CD14-positive monocyte (primary cell): ENCODE measurements at regions not wholly inside any gene's neighbourhood (a gene's known extent, or its start where the extent isn't known, plus 50 kb on each side); places are given as distances from the start of the nearest gene placed in this dataset.

Source experiments
- DNase-seq, 3 donors: peaks; one replicate each; pipeline ENCODE4 v3.0.0-alpha.2; 2011 to 2022
- H2AFZ ChIP-seq: 2 replicates; pipeline ENCODE4 v1.6.0; 2012; ENCODE audit warnings: mild to moderate bottlenecking, low read depth, low read length, inconsistent platforms; ENCODE audit not compliant: insufficient read depth, poor library complexity, severe bottlenecking
- H3K27ac ChIP-seq, 2 donors: 1 replicate in 1 of 2; 2 replicates in 1 of 2; pipeline ENCODE4 v1.5.1; 2012 to 2013; ENCODE audit warnings: low read length in 2 of 2, control low read depth in 1 of 2, inconsistent platforms in 1 of 2, low read depth in 1 of 2, mild to moderate bottlenecking in 1 of 2
- H3K27me3 ChIP-seq, 2 donors: one replicate each; pipeline versions ENCODE4 v1.6.0 to v1.6.1; 2011 to 2013; ENCODE audit warnings: low read length in 2 of 2; ENCODE audit not compliant: control insufficient read depth in 2 of 2, insufficient read depth in 2 of 2
- H3K36me3 ChIP-seq, 2 donors: replicated peaks in 1 of 2; 1 replicate in 1 of 2; 2 replicates in 1 of 2; pipeline versions ENCODE4 v1.5.1 to v1.6.1; 2012 to 2013; ENCODE audit warnings: low read length in 2 of 2, control low read depth in 1 of 2, inconsistent platforms in 1 of 2, mild to moderate bottlenecking in 1 of 2; ENCODE audit not compliant: insufficient read depth in 2 of 2, control insufficient read depth in 1 of 2
- H3K4me1 ChIP-seq, 2 donors: 1 replicate in 1 of 2; 2 replicates in 1 of 2; pipeline versions ENCODE4 v1.5.1 to v1.6.1; 2012 to 2013; ENCODE audit warnings: low read length in 2 of 2, control low read depth in 1 of 2, inconsistent platforms in 1 of 2, mild to moderate bottlenecking in 1 of 2, moderate library complexity in 1 of 2; ENCODE audit not compliant: insufficient read depth in 2 of 2, control insufficient read depth in 1 of 2
- H3K4me2 ChIP-seq: replicated peaks from 2 replicates; pipeline ENCODE3; 2012; ENCODE audit warnings: low read length, moderate library complexity, mild to moderate bottlenecking; ENCODE audit not compliant: poor library complexity, severe bottlenecking; ENCODE audit errors: extremely low read depth
- H3K4me3 ChIP-seq, 3 experiments: fragments of 200-600 bp in 1 of 3; sonication (generic) in 1 of 3; replicated peaks in 1 of 3; 1 replicate in 2 of 3; 2 replicates in 1 of 3; pipeline ENCODE4 v1.5.1; 2011 to 2013; ENCODE audit warnings: low read length in 3 of 3, mild to moderate bottlenecking in 3 of 3, control low read depth in 2 of 3, low read depth in 2 of 3, inconsistent platforms in 1 of 3, moderate library complexity in 1 of 3
- H3K79me2 ChIP-seq: 2 replicates; pipeline ENCODE4 v1.6.0; 2012; ENCODE audit warnings: mild to moderate bottlenecking, control low read depth, inconsistent platforms, low read length, moderate library complexity; ENCODE audit not compliant: insufficient read depth
- H3K9ac ChIP-seq: 2 replicates; pipeline ENCODE4 v1.6.0; 2017; ENCODE audit warnings: low read length, mild to moderate bottlenecking; ENCODE audit not compliant: insufficient read depth, poor library complexity, severe bottlenecking
- H3K9me3 ChIP-seq, 2 donors: replicated peaks in 1 of 2; 1 replicate in 1 of 2; 2 replicates in 1 of 2; pipeline versions ENCODE4 v1.5.1 to v1.6.1; 2012 to 2013; ENCODE audit warnings: low read length in 2 of 2, control low read depth in 1 of 2; ENCODE audit not compliant: control insufficient read depth in 1 of 2, insufficient read depth in 1 of 2
- H4K20me1 ChIP-seq: 2 replicates; pipeline ENCODE4 v1.6.0; 2012; ENCODE audit warnings: mild to moderate bottlenecking, low read length, control low read depth, moderate library complexity; ENCODE audit not compliant: insufficient read depth
- H3K27ac Mint-ChIP-seq, 7 donors: one replicate each; pipeline ENCODE4 v1.8.0; 2020; ENCODE audit warnings: mild to moderate bottlenecking in 7 of 7, mixed read lengths in 7 of 7, moderate library complexity in 6 of 7, inconsistent platforms in 2 of 7
- H3K27me3 Mint-ChIP-seq, 3 donors: one replicate each; pipeline ENCODE4 v1.8.0; 2021 to 2022; ENCODE audit warnings: low read depth in 3 of 3, mild to moderate bottlenecking in 3 of 3, mixed read lengths in 3 of 3, moderate library complexity in 3 of 3, inconsistent platforms in 1 of 3
- H3K36me3 Mint-ChIP-seq, 2 donors: one replicate each; pipeline ENCODE4 v1.8.0; 2020; ENCODE audit warnings: mixed read lengths in 2 of 2, inconsistent platforms in 1 of 2, mild to moderate bottlenecking in 1 of 2
- H3K4me1 Mint-ChIP-seq: one replicate; pipeline ENCODE4 v1.8.0; 2020; ENCODE audit warnings: mild to moderate bottlenecking, mixed read lengths
- H3K4me3 Mint-ChIP-seq, 2 donors: one replicate each; pipeline ENCODE4 v1.8.0; 2020; ENCODE audit warnings: mild to moderate bottlenecking in 2 of 2, mixed read lengths in 2 of 2, moderate library complexity in 1 of 2
- H3K9me3 Mint-ChIP-seq, 7 donors: one replicate each; pipeline ENCODE4 v1.8.0; 2020 to 2022; ENCODE audit warnings: mixed read lengths in 7 of 7, mild to moderate bottlenecking in 6 of 7, moderate library complexity in 6 of 7, inconsistent platforms in 2 of 7
- WGBS: methylation state at CpG from one replicate; pipeline ENCODE4 v1.1.5; 2013; ENCODE audit warnings: missing lambda C conversion rate; ENCODE audit not compliant: insufficient coverage; 5-methylcytosine and 5-hydroxymethylcytosine counted together
- intact Hi-C, 2 donors: fragments of 100-400 bp; cut with micrococcal nuclease; formaldehyde crosslinking; loops; one replicate each; pipeline versions ENCODE4 v1.15.0 to v1.15.1; 2023
- TF ChIP-seq, protein P1 (sequence below): fragments of 200-600 bp; IDR thresholded peaks from one replicate; pipeline ENCODE4 v1.8.0; 2022; ENCODE audit warnings: antibody characterized with exemption, mild to moderate bottlenecking

DNA sequence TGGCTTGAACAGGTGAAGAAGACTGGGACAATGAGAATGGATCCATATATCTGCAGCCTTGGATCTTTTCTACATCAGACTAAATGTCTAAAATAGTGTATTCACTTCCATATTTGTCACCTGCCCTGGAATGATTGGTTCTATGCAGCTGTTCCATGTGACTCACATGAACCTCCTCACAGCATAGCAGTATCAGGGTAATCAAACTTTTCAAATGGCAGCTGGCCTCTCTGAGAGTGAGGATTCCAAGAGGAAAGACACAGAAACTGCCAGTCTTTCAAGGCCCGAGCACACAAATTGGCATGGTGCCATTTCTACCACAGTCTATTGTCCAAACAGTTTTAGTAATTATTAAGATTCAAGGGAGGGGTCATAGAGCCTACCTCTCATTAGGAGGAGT is 859.3 kb downstream of the BCL11A start:
- WGBS, result no CpG with 5 or more reads among the region's 1 CpG
- TF ChIP-seq, protein P1, sequence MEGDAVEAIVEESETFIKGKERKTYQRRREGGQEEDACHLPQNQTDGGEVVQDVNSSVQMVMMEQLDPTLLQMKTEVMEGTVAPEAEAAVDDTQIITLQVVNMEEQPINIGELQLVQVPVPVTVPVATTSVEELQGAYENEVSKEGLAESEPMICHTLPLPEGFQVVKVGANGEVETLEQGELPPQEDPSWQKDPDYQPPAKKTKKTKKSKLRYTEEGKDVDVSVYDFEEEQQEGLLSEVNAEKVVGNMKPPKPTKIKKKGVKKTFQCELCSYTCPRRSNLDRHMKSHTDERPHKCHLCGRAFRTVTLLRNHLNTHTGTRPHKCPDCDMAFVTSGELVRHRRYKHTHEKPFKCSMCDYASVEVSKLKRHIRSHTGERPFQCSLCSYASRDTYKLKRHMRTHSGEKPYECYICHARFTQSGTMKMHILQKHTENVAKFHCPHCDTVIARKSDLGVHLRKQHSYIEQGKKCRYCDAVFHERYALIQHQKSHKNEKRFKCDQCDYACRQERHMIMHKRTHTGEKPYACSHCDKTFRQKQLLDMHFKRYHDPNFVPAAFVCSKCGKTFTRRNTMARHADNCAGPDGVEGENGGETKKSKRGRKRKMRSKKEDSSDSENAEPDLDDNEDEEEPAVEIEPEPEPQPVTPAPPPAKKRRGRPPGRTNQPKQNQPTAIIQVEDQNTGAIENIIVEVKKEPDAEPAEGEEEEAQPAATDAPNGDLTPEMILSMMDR, result no peak
- no peaks in the 10 kb centered on the region for H3K27me3 Mint-ChIP-seq

DNA sequence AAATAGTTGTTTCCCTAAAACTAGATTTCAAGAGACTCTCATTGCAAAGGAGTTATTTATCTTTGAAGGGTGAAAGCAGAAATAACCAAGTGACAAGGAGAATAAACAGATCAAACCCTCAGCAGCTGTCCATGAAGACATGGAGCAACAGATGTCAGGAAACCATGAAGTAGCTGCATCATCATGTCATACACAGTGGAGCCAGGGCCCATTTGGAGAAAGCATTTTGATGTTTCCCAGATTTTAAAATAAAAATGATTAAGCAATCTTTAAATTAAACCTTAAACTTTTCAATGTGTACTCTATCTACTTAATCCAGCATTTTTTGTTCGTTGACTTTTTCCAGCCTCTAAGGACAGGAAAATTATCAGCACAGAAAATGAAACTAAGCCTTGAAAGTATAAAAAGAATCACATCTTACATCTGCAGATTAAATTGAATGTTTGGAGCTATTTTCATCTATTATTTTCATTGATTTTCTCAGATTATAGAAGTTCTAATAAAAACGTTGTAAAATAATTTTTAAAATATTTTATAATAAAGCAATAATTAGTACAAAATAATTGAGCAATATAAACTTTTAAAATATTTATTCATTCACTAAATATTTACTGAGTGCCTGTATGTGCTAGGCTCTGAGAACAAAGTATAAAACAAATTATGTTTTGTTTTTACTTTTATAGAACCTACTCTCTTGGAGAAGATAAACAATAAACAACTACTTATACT is 860.1 kb downstream of the BCL11A start:
- Histone ChIP-seq H3K27me3 (no peaks in the 10 kb centered on the region), H3K4me1 (no peaks in the 10 kb centered on the region), H3K9me3 (peaks cover 0 to 5% of the 10 kb centered on the region in 2 donors), H3K9ac (no peak overlapping the region), H3K27ac (no peak overlapping the region), H3K79me2 (no peaks in the 10 kb centered on the region), H3K36me3 (no peaks in the 10 kb centered on the region), H4K20me1 (no peaks in the 10 kb centered on the region), H3K4me2 (no peak overlapping the region), H2AFZ (no peak overlapping the region), H3K4me3 (no peak overlapping the region)
- intact Hi-C loops, result no loop called here
- Mint-ChIP-seq H3K27ac (no peak overlapping the region), H3K9me3 (peaks cover 0 to 8% (median 5%) of the 10 kb centered on the region in 7 donors), H3K4me3 (no peak overlapping the region), H3K4me1 (no peaks in the 10 kb centered on the region), H3K36me3 (no peaks in the 10 kb centered on the region), H3K27me3 (no peaks in the 10 kb centered on the region)
- TF ChIP-seq, protein P1, result no peak
- no peak for DNase-seq
- WGBS, result no CpG with 5 or more reads among the region's 2 CpGs

More for the DNA sequence above, 859.3 kb downstream of the BCL11A start:
- no peak overlapping the region for H3K27ac ChIP-seq
- no peaks in the 10 kb centered on the region for H4K20me1 ChIP-seq
- no peak overlapping the region for H2AFZ ChIP-seq
- H3K4me1 ChIP-seq, result no peaks in the 10 kb centered on the region
- H3K9ac ChIP-seq, result no peak overlapping the region
- H3K79me2 ChIP-seq, result no peaks in the 10 kb centered on the region
- H3K36me3 ChIP-seq, result no peaks in the 10 kb centered on the region
- peaks cover 0 to 5% of the 10 kb centered on the region in 2 donors for H3K9me3 ChIP-seq
- Mint-ChIP-seq H3K27ac (no peak overlapping the region), H3K4me1 (no peaks in the 10 kb centered on the region), H3K36me3 (no peaks in the 10 kb centered on the region), H3K4me3 (no peak overlapping the region), H3K9me3 (peaks cover 0 to 8% (median 5%) of the 10 kb centered on the region in 7 donors)
- H3K27me3 ChIP-seq, result no peaks in the 10 kb centered on the region
- intact Hi-C loops, result no loop called here
- H3K4me3 ChIP-seq, result no peak overlapping the region
- no peak overlapping the region for H3K4me2 ChIP-seq
- no peak for DNase-seq
